Astrocyte (in vitro differentiated cells and primary cell): ENCODE measurements at regions not wholly inside any gene's neighbourhood (a gene's known extent, or its start where the extent isn't known, plus 50 kb on each side); places are given as distances from the start of the nearest gene placed in this dataset.

Experiments used
- DNase-seq: peaks from one replicate; pipeline ENCODE4 v3.0.0-alpha.2; 2010; ENCODE audit warnings: low read depth
- FAIRE-seq: peaks from 2 replicates; lab custom pipeline; 2011; peaks lifted over from hg19 to GRCh38; lab: Jason Lieb, UNC
- H2AFZ ChIP-seq: 2 replicates; pipeline ENCODE4 v1.6.0; 2012; ENCODE audit warnings: low read depth, low read length, inconsistent platforms
- H3K27ac ChIP-seq: 2 replicates; pipeline ENCODE4 v1.5.1; 2011; ENCODE audit warnings: low read depth, low read length, inconsistent platforms
- H3K27me3 ChIP-seq: 2 replicates; pipeline ENCODE4 v1.6.0; 2011; ENCODE audit warnings: low read length, inconsistent platforms; ENCODE audit not compliant: insufficient read depth
- H3K36me3 ChIP-seq: 2 replicates; pipeline ENCODE4 v1.5.1; 2011; ENCODE audit warnings: low read length, inconsistent platforms; ENCODE audit not compliant: insufficient read depth
- H3K4me1 ChIP-seq: 2 replicates; pipeline ENCODE4 v1.5.1; 2011; ENCODE audit warnings: low read length, inconsistent platforms; ENCODE audit not compliant: insufficient read depth
- H3K4me2 ChIP-seq: 2 replicates; pipeline ENCODE4 v1.6.0; 2012; ENCODE audit warnings: low read length, inconsistent platforms
- H3K4me3 ChIP-seq: 2 replicates; pipeline ENCODE4 v1.5.1; 2011; ENCODE audit warnings: low read depth, mild to moderate bottlenecking, low read length, inconsistent platforms; ENCODE audit not compliant: insufficient read depth
- H3K79me2 ChIP-seq: 2 replicates; pipeline ENCODE4 v1.6.0; 2012; ENCODE audit warnings: mild to moderate bottlenecking, low read length, inconsistent platforms; ENCODE audit not compliant: insufficient read depth
- H3K9ac ChIP-seq: 2 replicates; pipeline ENCODE4 v1.6.0; 2012; ENCODE audit warnings: mild to moderate bottlenecking, low read length, inconsistent platforms
- H3K9me3 ChIP-seq: 2 replicates; pipeline ENCODE4 v1.5.1; 2012; ENCODE audit warnings: low read depth, mild to moderate bottlenecking, low read length, inconsistent platforms; ENCODE audit not compliant: insufficient read depth
- H4K20me1 ChIP-seq: 2 replicates; pipeline ENCODE4 v1.6.0; 2012; ENCODE audit warnings: low read length, inconsistent platforms; ENCODE audit not compliant: insufficient read depth
- H3K27ac Mint-ChIP-seq: one replicate; pipeline ENCODE4 v1.8.0; 2021; ENCODE audit warnings: mild to moderate bottlenecking, mixed read lengths; ENCODE audit not compliant: unreplicated experiment
- H3K27me3 Mint-ChIP-seq: one replicate; pipeline ENCODE4 v1.8.0; 2021; ENCODE audit warnings: low read depth, mixed read lengths; ENCODE audit not compliant: unreplicated experiment
- H3K36me3 Mint-ChIP-seq: one replicate; pipeline ENCODE4 v1.8.0; 2021; ENCODE audit warnings: low read depth, mixed read lengths; ENCODE audit not compliant: unreplicated experiment
- H3K4me1 Mint-ChIP-seq: one replicate; pipeline ENCODE4 v1.8.0; 2021; ENCODE audit warnings: low read depth, mixed read lengths; ENCODE audit not compliant: unreplicated experiment
- H3K4me3 Mint-ChIP-seq: one replicate; pipeline ENCODE4 v1.8.0; 2021; ENCODE audit warnings: mild to moderate bottlenecking, moderate library complexity, mixed read lengths; ENCODE audit not compliant: unreplicated experiment
- H3K9me3 Mint-ChIP-seq: one replicate; pipeline ENCODE4 v1.8.0; 2021; ENCODE audit warnings: mild to moderate bottlenecking, mixed read lengths; ENCODE audit not compliant: unreplicated experiment
- CTCF ChIP-seq: IDR thresholded peaks from 2 replicates; pipeline ENCODE4 v1.5.1; 2011; ENCODE audit warnings: low read depth, mild to moderate bottlenecking, inconsistent platforms, low read length, moderate library complexity; ENCODE audit not compliant: insufficient read depth
- EZH2 ChIP-seq: IDR thresholded peaks from 2 replicates; pipeline ENCODE4 v1.6.1; 2012; ENCODE audit warnings: mild to moderate bottlenecking, low read length, inconsistent platforms; ENCODE audit not compliant: insufficient read depth

GRCh38 chr1:71203241-71203640 lies 122.4 kb upstream of the ZRANB2 start:
- H3K4me3 Mint-ChIP-seq, result no peak overlapping the region
- FAIRE-seq (no peak), DNase-seq (no peak)
- Histone ChIP-seq H3K4me3 (no peak overlapping the region), H3K9me3 (no peaks in the 10 kb centered on the region), H3K27me3 (no peaks in the 10 kb centered on the region), H3K36me3 (no peaks in the 10 kb centered on the region), H3K4me2 (no peak overlapping the region), H3K9ac (no peak overlapping the region), H3K27ac (no peak overlapping the region), H4K20me1 (no peaks in the 10 kb centered on the region), H2AFZ (no peak overlapping the region), H3K79me2 (no peaks in the 10 kb centered on the region), H3K4me1 (no peaks in the 10 kb centered on the region)
- no peak overlapping the region for H3K27ac Mint-ChIP-seq
- H3K36me3 Mint-ChIP-seq, result no peaks in the 10 kb centered on the region
- H3K27me3 Mint-ChIP-seq, result no peaks in the 10 kb centered on the region
- TF ChIP-seq CTCF, result no peak
- TF ChIP-seq EZH2, result no peak
- H3K4me1 Mint-ChIP-seq, result no peaks in the 10 kb centered on the region
- no peaks in the 10 kb centered on the region for H3K9me3 Mint-ChIP-seq

- no peak overlapping the region for H2AFZ ChIP-seq
- no peaks in the 10 kb centered on the region for H3K36me3 ChIP-seq
- no peaks in the 10 kb centered on the region for H3K27me3 ChIP-seq
- FAIRE-seq (no peak), DNase-seq (no peak)
- Mint-ChIP-seq H3K4me3 (no peak overlapping the region), H3K27me3 (no peaks in the 10 kb centered on the region), H3K36me3 (no peaks in the 10 kb centered on the region), H3K27ac (no peak overlapping the region), H3K4me1 (no peaks in the 10 kb centered on the region), H3K9me3 (no peaks in the 10 kb centered on the region)
- TF ChIP-seq EZH2 (no peak), CTCF (no peak)
- H3K79me2 ChIP-seq, result no peaks in the 10 kb centered on the region
- no peaks in the 10 kb centered on the region for H3K9me3 ChIP-seq
- H3K4me1 ChIP-seq, result no peaks in the 10 kb centered on the region
- no peaks in the 10 kb centered on the region for H4K20me1 ChIP-seq
- no peak overlapping the region for H3K27ac ChIP-seq
- H3K4me2 ChIP-seq, result no peak overlapping the region
- H3K4me3 ChIP-seq, result no peak overlapping the region
- no peak overlapping the region for H3K9ac ChIP-seq
These were observed 119.7 kb upstream of the ZRANB2 start for GRCh38 chr1:71200503-71200902.

GRCh38 chr1:71196685-71197084 lies 115.8 kb upstream of the ZRANB2 start:
- Mint-ChIP-seq H3K4me3 (no peak overlapping the region), H3K27ac (no peak overlapping the region), H3K4me1 (no peaks in the 10 kb centered on the region), H3K27me3 (no peaks in the 10 kb centered on the region), H3K36me3 (no peaks in the 10 kb centered on the region), H3K9me3 (no peaks in the 10 kb centered on the region)
- FAIRE-seq, result no peak
- no peaks in the 10 kb centered on the region for H3K4me1 ChIP-seq
- H3K27me3 ChIP-seq, result no peaks in the 10 kb centered on the region
- H4K20me1 ChIP-seq, result no peaks in the 10 kb centered on the region
- H3K4me2 ChIP-seq, result no peak overlapping the region
- H3K4me3 ChIP-seq, result no peak overlapping the region
- H3K27ac ChIP-seq, result no peak overlapping the region
- peak; percentile 25 for TF ChIP-seq CTCF
- TF ChIP-seq EZH2, result no peak
- H3K79me2 ChIP-seq, result no peaks in the 10 kb centered on the region
- DNase-seq, result peak; percentile 3
- no peak overlapping the region for H2AFZ ChIP-seq
- H3K36me3 ChIP-seq, result no peaks in the 10 kb centered on the region
- H3K9ac ChIP-seq, result no peak overlapping the region
- H3K9me3 ChIP-seq, result no peaks in the 10 kb centered on the region
